Fibroblast of villous mesenchyme (primary cell): ENCODE measurements at regions not wholly inside any gene's neighbourhood (a gene's known extent, or its start where the extent isn't known, plus 50 kb on each side); places are given as distances from the start of the nearest gene placed in this dataset.

Experiments used
- DNase-seq: peaks from one replicate; pipeline ENCODE4 v3.0.0-alpha.2; 2010; ENCODE audit warnings: low read depth
- H3K4me3 ChIP-seq: 2 replicates; pipeline ENCODE4 v1.5.1; 2011; ENCODE audit warnings: low read depth, mild to moderate bottlenecking, low read length
- TF ChIP-seq, protein P1 (sequence below): IDR thresholded peaks from 2 replicates; pipeline ENCODE4 v1.5.1; 2012; ENCODE audit warnings: low read depth, mild to moderate bottlenecking, low read length; ENCODE audit not compliant: insufficient read depth

GRCh38 chr1:47672622-47673021 is 234.8 kb downstream of the FOXD2 start:
- TF ChIP-seq, protein P1, sequence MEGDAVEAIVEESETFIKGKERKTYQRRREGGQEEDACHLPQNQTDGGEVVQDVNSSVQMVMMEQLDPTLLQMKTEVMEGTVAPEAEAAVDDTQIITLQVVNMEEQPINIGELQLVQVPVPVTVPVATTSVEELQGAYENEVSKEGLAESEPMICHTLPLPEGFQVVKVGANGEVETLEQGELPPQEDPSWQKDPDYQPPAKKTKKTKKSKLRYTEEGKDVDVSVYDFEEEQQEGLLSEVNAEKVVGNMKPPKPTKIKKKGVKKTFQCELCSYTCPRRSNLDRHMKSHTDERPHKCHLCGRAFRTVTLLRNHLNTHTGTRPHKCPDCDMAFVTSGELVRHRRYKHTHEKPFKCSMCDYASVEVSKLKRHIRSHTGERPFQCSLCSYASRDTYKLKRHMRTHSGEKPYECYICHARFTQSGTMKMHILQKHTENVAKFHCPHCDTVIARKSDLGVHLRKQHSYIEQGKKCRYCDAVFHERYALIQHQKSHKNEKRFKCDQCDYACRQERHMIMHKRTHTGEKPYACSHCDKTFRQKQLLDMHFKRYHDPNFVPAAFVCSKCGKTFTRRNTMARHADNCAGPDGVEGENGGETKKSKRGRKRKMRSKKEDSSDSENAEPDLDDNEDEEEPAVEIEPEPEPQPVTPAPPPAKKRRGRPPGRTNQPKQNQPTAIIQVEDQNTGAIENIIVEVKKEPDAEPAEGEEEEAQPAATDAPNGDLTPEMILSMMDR: no peak
- H3K4me3 ChIP-seq: no peak overlapping the region
- DNase-seq: no peak

GRCh38 chr1:47674189-47674588 is 236.3 kb downstream of the FOXD2 start:
- TF ChIP-seq, protein P1: no peak
- H3K4me3 ChIP-seq: no peak overlapping the region
- DNase-seq: no peak

DNA sequence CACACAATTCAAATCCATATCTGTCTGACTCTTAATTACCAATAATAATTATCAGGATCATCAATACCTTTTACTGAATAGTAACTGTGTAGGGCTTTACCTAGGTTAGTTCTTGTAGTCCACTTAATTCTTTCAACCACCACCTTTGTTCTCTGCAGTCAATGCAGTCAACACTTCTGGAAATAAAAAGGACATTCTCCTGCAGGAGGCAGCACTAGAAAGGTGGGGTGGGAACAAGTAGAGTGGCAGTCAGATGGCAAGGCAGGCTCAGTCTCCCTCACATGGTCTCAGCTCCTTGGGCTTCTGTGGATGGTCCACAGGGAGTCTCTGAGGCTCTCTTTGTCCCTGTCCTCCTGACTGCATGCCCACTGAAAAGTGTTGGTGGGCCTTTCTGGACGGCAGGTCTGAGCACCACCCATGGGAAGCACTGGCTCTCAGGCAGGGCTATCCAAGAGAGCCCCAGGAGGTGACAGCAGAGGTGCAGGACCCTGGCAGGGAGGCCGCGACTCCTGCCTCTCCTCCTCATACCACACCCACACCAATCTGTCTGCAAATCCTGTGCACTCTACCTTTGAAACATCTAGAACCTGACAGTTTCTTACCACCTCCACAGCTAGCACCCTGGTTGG is 237.3 kb downstream of the FOXD2 start:
- H3K4me3 ChIP-seq: no peak overlapping the region
- TF ChIP-seq, protein P1: no peak
- no peak for DNase-seq

- no peak overlapping the region for H3K4me3 ChIP-seq
- TF ChIP-seq, protein P1: no peak
- no peak for DNase-seq
Observed at GRCh38 chr1:47675721-47676120, 237.9 kb downstream of the FOXD2 start.

DNA sequence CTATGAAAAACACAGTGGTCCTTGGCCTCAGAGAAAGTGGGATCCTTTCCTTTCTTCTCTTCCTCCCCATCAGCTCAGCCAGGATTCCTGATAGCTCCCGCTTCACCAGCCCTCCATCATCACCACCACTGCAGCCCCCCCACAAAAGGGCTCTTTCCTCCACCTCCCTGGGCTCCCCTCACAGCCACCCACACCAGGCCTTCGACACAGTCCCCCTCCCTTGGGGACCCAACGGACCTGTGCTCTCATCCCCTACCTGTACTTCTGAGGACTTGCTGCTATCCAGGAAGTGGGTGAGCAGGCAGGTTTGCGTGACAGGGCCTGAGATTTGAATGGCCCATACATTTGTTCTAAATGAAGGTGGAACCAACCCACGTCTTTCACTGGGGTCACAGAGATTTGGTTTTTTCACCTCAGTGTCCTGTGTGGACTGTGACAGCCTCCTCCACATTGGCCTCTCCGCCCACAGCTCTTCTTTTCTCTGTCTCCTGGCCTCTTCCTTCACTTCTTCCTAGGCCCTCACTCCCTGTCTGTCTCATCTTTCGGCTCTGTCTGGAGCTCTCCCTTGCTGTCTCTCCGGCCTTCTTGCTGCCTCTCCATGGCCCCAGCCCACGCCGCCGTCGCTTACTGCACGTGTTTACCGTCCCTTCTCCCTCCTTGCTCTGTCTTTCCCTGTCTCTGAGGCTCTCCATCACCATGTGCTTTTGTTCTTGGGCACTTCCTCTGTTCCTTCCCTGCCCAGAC is 238.6 kb downstream of the FOXD2 start:
- no peak overlapping the region for H3K4me3 ChIP-seq
- DNase-seq: no peak
- TF ChIP-seq, protein P1: no peak

DNA sequence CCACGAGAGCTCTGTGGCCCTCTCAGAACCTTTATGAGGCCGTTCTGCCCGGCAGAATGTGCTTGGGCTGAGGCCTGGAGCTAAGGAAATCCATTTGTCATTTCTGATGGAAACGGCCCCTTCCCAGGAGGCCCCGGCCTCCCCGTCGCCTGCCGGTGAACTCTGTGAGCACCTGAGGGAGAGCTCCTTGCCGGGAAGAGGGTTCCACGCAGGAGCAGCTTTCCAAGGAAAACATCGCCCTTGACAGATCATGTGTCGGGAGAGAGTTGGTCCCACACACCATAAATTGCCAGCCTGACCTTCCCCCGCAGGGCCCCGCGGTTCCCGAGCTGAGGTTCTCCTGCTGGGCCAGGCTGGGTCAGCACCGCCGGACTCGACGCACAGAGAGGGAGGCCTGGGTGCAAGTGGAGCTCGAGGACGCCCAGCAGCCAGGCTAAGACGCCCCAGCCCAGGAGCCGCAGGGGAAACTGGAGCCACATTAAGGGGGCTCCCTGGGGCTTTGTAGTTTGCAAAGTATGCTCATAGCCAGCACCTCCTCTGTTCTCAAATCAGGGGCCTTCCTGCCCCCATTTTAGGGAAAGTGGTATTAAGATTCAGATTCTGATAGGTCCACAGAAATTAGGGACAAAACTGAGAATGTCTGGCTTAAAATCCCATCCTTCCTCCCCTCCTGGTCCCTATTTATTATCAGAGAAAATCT is 239.5 kb downstream of the FOXD2 start:
- H3K4me3 ChIP-seq: no peak overlapping the region
- DNase-seq: no peak
- TF ChIP-seq, protein P1: no peak
